Lung microvascular endothelial cell (primary cell): ENCODE measurements at regions not wholly inside any gene's neighbourhood (a gene's known extent, or its start where the extent isn't known, plus 50 kb on each side); places are given as distances from the start of the nearest gene placed in this dataset.

Experiments
- DNase-seq, 2 donors: peaks; one replicate each; pipeline versions ENCODE4 v3.0.0 to v3.0.0-alpha.2; 2010; ENCODE audit warnings: low read depth in 2 of 2

DNA sequence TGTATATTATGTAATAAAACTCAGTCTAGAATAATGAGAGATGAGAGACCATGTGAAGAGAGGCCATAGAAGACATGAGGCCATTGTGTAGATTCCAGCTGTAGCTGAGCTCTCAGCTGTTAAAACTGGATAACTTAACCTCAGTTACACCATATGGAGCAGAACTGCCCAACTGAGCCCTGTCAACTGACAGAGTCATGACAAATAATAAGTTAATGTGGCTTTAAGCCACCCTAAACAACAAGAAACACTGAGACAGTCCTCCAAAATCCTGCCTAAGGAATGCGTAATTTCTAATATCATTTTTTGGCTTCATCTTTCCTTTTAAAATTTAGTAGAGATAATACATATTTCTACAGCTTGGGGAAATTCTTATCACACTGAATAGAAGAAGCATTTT is 580.0 kb upstream of the RGS18 start:
- DNase-seq, result no peak

- DNase-seq, result no peak
These were observed 579.2 kb upstream of the RGS18 start for GRCh38 chr1:191579019-191579418.

- DNase-seq, result no peak
These were observed 576.1 kb upstream of the RGS18 start for GRCh38 chr1:191582169-191582568.

- no peak for DNase-seq
These were observed 573.2 kb upstream of the RGS18 start for GRCh38 chr1:191585095-191585494.

GRCh38 chr1:191588905-191589304 is 569.4 kb upstream of the RGS18 start:
- no peak for DNase-seq

- no peak for DNase-seq
These were observed 568.7 kb upstream of the RGS18 start for GRCh38 chr1:191589536-191589935.

GRCh38 chr1:191590578-191590977 is 567.7 kb upstream of the RGS18 start:
- DNase-seq, result no peak

DNA sequence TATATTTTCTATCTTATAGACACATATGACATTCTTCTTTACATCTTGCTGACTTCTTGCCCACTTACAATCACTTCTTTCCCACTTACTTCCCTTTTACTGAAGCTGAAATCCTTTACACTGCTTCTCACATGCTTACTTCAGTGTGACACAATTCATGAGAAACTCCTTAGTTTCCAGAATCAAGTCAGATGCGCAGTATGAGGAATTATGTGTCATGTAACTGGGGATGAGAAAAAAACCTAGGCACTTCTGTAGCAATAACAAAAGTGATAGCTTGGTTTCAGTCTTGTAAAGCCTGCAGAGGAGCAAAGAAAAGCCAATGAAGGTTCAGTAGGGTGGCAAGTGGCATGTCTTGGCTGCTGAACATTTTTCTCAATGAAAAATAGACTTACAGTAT is 566.2 kb upstream of the RGS18 start:
- DNase-seq, result no peak

GRCh38 chr1:191592907-191593306 is 565.4 kb upstream of the RGS18 start:
- DNase-seq, result no peak

GRCh38 chr1:191595170-191595569 is 563.1 kb upstream of the RGS18 start:
- no peak for DNase-seq

- DNase-seq, result peak in 1 of 2 donors; percentile 7
These were observed 549.9 kb upstream of the RGS18 start for GRCh38 chr1:191608367-191608766.

DNA sequence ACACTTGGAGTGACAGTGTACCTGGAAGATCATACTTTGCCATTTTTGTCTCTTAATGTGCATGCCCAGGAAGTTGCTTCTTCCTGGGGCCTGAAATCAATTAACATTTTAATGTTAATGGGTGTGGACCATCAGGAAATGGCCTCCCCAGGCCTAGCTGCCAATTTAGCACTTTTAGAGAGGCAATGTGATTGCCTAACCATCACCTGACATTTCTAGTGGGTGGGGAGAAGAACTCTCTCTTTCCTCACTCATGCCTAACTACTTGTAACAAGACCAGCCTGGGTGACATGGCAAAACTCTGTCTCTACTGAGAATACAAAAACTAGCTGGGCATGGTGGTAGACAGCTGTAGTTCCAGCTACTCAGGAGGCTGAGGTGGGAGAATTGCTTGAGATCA is 549.0 kb upstream of the RGS18 start:
- no peak for DNase-seq

GRCh38 chr1:191615101-191615821 is 543.0 kb upstream of the RGS18 start:
- DNase-seq, result no peak

DNA sequence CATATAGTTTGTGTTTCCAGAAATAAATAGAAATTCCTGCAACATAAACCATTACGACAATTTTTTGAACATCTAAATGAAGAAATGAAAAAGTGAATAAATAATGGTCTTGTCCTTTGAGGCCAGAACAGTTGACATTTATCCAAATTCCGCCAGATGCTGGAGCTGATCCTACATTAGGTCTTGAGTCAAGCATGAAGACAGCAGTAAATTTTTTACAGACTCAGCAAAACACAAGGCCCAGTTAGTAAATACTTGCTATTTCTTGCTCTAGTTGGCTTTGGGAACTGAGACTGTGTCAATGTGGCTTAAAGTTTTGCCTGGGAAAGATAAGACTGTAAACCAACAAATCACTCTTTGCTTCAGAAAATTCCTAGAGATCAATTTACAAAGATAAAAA is 540.1 kb upstream of the RGS18 start:
- no peak for DNase-seq

DNA sequence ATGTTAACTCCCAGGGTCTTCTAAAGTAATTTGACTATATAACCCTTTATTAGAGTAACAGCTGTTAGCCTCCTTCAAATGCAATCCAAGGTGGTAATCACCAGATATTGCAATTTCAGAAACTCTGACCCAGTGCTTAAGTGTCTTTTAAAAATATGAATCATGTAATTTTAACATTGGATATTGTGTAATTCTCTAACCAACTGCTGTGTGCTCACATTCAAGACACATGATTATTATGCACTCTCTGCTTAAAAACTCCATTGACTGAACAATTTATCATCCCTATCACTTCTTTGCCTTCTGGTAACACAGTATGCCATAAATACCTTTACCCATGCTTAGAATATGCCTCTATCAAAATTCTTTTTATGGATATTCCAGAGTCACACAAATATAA is 537.4 kb upstream of the RGS18 start:
- DNase-seq, result no peak

GRCh38 chr1:191624044-191624443 is 534.2 kb upstream of the RGS18 start:
- no peak for DNase-seq

DNA sequence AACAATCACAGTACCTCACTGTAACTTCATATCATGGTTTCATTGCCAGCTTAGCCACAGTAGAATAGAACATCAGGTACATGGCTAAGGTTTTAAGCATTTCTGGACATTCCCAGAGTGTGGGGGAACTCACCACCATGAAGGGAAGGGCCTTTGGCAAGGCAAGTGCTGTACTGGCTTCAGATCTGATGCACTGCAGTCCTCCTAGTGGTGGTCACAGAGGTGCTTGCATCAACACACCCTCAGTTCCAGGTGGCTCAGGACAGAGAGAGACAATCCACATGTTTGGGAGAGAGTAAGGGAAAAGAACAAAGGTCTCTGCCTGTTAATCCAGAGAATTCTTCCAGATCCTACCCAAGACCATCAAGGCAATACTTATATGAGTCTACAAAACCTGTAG is 528.4 kb upstream of the RGS18 start:
- no peak for DNase-seq

DNA sequence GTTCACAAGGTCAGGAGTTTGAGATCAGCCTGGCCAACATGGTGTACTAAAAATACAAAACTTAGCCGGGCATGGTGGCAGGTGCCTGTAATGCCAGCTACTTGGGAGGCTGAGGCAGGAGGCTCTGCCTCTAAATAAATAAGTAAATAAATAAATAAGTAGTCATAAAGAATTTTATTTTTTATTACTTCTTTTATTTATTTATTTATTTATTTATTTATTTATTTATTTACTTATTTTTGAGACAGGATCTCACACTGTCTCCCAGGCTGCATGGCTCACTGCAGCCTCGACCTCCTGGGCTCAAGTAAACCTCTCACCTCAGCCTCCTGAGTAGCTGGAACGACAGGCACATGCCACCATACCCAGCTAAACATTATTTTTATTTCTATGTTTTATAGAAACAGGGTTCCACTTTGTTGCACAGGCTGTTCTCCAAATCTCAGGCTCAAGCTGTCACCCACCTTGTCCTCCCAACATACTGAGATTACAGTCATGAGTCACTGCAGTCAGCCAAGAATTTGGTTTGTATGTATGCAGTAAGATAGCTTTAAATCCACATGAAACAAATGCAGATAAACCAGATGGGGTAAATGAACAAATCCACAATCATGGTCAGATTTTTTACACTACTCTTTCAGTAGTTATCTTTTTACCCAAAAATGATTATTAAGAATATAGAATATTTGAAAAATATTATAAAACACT is 523.3 kb upstream of the RGS18 start:
- DNase-seq, result no peak

- no peak for DNase-seq
These were observed 521.9 kb upstream of the RGS18 start for GRCh38 chr1:191636345-191636744.

DNA sequence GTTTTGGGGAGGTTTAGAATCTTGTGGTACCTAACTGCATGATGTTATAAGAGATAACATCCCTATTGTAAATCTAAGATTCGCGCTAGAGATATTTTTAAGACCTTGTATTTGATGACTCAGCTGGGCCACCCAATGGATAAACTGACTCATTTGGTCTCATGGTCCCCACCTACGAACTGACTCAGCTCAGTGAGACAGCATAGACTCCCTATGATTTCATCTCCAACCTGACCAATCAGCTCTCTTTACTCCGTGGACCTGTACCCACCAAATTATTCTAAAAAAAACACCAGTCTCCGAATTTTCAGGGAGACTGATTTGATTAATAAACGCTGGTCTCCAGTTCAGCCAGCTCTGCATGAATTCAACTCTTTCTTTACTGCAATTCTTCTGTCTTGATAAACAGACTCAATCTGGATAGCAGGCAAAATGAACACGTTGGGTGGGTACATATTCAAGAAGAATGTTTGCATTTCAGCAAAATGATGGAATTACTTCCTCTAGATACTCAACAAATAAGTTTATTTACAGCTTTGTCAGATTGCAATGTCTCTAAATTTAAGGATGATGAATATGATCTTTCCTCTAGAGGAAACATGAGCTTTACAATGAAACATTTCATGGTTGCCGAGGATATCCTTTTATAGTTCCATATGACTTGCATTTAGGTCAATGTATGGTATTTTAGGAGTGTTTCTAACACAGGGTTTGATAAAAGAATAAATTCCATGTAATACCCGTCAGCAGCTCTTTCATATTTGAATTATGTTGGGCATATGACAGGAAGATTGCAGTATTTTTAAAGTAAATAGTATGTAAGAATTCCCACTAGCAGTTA is 516.6 kb upstream of the RGS18 start:
- DNase-seq, result no peak

- no peak for DNase-seq
These were observed 515.2 kb upstream of the RGS18 start for GRCh38 chr1:191643060-191643459.

DNA sequence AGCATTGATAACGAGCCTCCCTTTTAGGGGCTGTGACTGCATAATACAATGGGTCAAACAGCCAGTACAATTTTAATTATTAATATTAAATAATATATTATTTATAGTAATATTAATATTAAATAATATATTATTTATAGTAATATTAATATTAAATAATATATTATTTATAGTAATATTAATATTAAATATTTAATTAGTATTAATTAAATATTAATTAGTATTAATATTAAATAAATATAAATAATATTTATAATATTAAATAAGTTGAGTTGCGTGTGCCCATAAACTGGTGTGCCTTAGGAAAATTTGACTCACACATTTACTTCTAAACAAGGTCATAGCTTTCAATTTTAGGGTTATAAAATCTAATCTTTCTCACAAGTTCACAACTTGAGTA is 509.3 kb upstream of the RGS18 start:
- DNase-seq, result no peak
